Chondrocyte (in vitro differentiated cells): ENCODE measurements at regions not wholly inside any gene's neighbourhood (a gene's known extent, or its start where the extent isn't known, plus 50 kb on each side); places are given as distances from the start of the nearest gene placed in this dataset.

Experiments
- DNase-seq: peaks from one replicate; pipeline ENCODE4 v3.0.0; 2021; ENCODE audit warnings: mixed read lengths, low spot score
- H3K27ac Mint-ChIP-seq: one replicate; pipeline ENCODE4 v1.8.0; 2021; ENCODE audit warnings: mild to moderate bottlenecking, moderate library complexity, mixed read lengths; ENCODE audit not compliant: unreplicated experiment
- H3K27me3 Mint-ChIP-seq: 2 replicates; pipeline ENCODE4 v1.8.0; 2021; ENCODE audit warnings: low read depth, mixed read lengths
- H3K36me3 Mint-ChIP-seq: 2 replicates; pipeline ENCODE4 v1.8.0; 2021; ENCODE audit warnings: low read depth, mixed read lengths
- H3K4me1 Mint-ChIP-seq: 2 replicates; pipeline ENCODE4 v1.8.0; 2021; ENCODE audit warnings: low read depth, mild to moderate bottlenecking, mixed read lengths
- H3K4me3 Mint-ChIP-seq: one replicate; pipeline ENCODE4 v1.8.0; 2021; ENCODE audit warnings: mild to moderate bottlenecking, moderate library complexity, mixed read lengths; ENCODE audit not compliant: unreplicated experiment
- H3K9me3 Mint-ChIP-seq: 2 replicates; pipeline ENCODE4 v1.8.0; 2021; ENCODE audit warnings: low read depth, mixed read lengths
- CTCF ChIP-seq: fragments of 200-600 bp; sonication (generic); IDR thresholded peaks from 2 replicates; pipeline ENCODE4 v1.5.0; 2021; ENCODE audit warnings: antibody characterized with exemption, mild to moderate bottlenecking, moderate library complexity

- no peak overlapping the region for H3K27ac Mint-ChIP-seq
- H3K27me3 Mint-ChIP-seq: peaks cover 3% of the 10 kb centered on the region
- H3K4me3 Mint-ChIP-seq: no peak overlapping the region
- no peak for TF ChIP-seq CTCF
- no peaks in the 10 kb centered on the region for H3K4me1 Mint-ChIP-seq
- no peak for DNase-seq
- peaks cover 13% of the 10 kb centered on the region for H3K9me3 Mint-ChIP-seq
- no peaks in the 10 kb centered on the region for H3K36me3 Mint-ChIP-seq
Measured at GRCh38 chr1:90147093-90147492, 152.2 kb downstream of the ZNF326 start.

GRCh38 chr1:90144820-90145219 lies 149.9 kb downstream of the ZNF326 start:
- H3K9me3 Mint-ChIP-seq: peaks cover 3% of the 10 kb centered on the region
- no peaks in the 10 kb centered on the region for H3K4me1 Mint-ChIP-seq
- no peak overlapping the region for H3K27ac Mint-ChIP-seq
- H3K27me3 Mint-ChIP-seq: peaks cover 3% of the 10 kb centered on the region
- H3K4me3 Mint-ChIP-seq: no peak overlapping the region
- TF ChIP-seq CTCF: no peak
- H3K36me3 Mint-ChIP-seq: no peaks in the 10 kb centered on the region
- no peak for DNase-seq

GRCh38 chr1:90143591-90143990 lies 148.7 kb downstream of the ZNF326 start:
- H3K4me3 Mint-ChIP-seq: no peak overlapping the region
- no peak overlapping the region for H3K27ac Mint-ChIP-seq

GRCh38 chr1:90142697-90143096 lies 147.8 kb downstream of the ZNF326 start:
- Mint-ChIP-seq H3K4me3 (no peak overlapping the region), H3K36me3 (no peaks in the 10 kb centered on the region), H3K27ac (no peak overlapping the region), H3K27me3 (peaks cover 3% of the 10 kb centered on the region), H3K9me3 (peaks cover 5% of the 10 kb centered on the region), H3K4me1 (no peaks in the 10 kb centered on the region)
- no peak for TF ChIP-seq CTCF
- DNase-seq: no peak

More at GRCh38 chr1:90143591-90143990, 148.7 kb downstream of the ZNF326 start:
- H3K9me3 Mint-ChIP-seq: peaks cover 5% of the 10 kb centered on the region
- TF ChIP-seq CTCF: no peak
- H3K4me1 Mint-ChIP-seq: no peaks in the 10 kb centered on the region
- DNase-seq: no peak
- H3K36me3 Mint-ChIP-seq: no peaks in the 10 kb centered on the region
- H3K27me3 Mint-ChIP-seq: peaks cover 3% of the 10 kb centered on the region

- H3K4me3 Mint-ChIP-seq: no peak overlapping the region
- peaks cover 5% of the 10 kb centered on the region for H3K27me3 Mint-ChIP-seq
- H3K4me1 Mint-ChIP-seq: no peaks in the 10 kb centered on the region
- no peak overlapping the region for H3K27ac Mint-ChIP-seq
- peaks cover 13% of the 10 kb centered on the region for H3K9me3 Mint-ChIP-seq
- no peaks in the 10 kb centered on the region for H3K36me3 Mint-ChIP-seq
- TF ChIP-seq CTCF: no peak
- DNase-seq: no peak
Measured at GRCh38 chr1:90139837-90140236, 144.9 kb downstream of the ZNF326 start.
